ENCODE measurements at regions not wholly inside any gene's neighbourhood (a gene's known extent, or its start where the extent isn't known, plus 50 kb on each side); places are given as distances from the start of the nearest gene placed in this dataset.
A peak's percentile ranks its signal among the peaks of the same experiment; 100 is the strongest.

- no peak overlapping the region for H2AFZ ChIP-seq (ENCODE audit: low read length)
- H3K4me1 ChIP-seq (ENCODE audit: low read length) = no peaks in the 10 kb centered on the region
- no peaks in the 10 kb centered on the region for H3K36me3 ChIP-seq (ENCODE audit: insufficient read depth, low read length)
- no peak for DNase-seq
- H3K9ac ChIP-seq (ENCODE audit: low read length) = no peak overlapping the region
- H3K4me3 ChIP-seq (ENCODE audit: low read length) = no peak overlapping the region
- no peaks in the 10 kb centered on the region for H3K9me3 ChIP-seq (ENCODE audit: low read length)
- no peaks in the 10 kb centered on the region for H3K79me2 ChIP-seq (ENCODE audit: low read length)
- no peaks in the 10 kb centered on the region for H3K9me2 ChIP-seq (replicated peaks; ENCODE audit: insufficient read depth, low read length)
- no peaks in the 10 kb centered on the region for H4K20me1 ChIP-seq (ENCODE audit: insufficient read depth, low read depth, low read length)
- H3K27me3 ChIP-seq (ENCODE audit: low read length) = no peaks in the 10 kb centered on the region
- no peak overlapping the region for H3K4me2 ChIP-seq (ENCODE audit: low read depth, low read length, poor library complexity, severe bottlenecking)
- H3K27ac ChIP-seq (ENCODE audit: low read length) = no peak overlapping the region
Measured at GRCh38 chr5:67297376-67297775, 100.8 kb upstream of the CD180 start.

- Histone ChIP-seq H3K27ac (ENCODE audit: low read length) (no peak overlapping the region), H3K36me3 (ENCODE audit: insufficient read depth, low read length) (no peaks in the 10 kb centered on the region), H3K9me2 (replicated peaks; ENCODE audit: insufficient read depth, low read length) (no peaks in the 10 kb centered on the region), H3K4me3 (ENCODE audit: low read length) (no peak overlapping the region), H3K4me2 (ENCODE audit: low read depth, low read length, poor library complexity, severe bottlenecking) (no peak overlapping the region), H3K9ac (ENCODE audit: low read length) (no peak overlapping the region), H4K20me1 (ENCODE audit: insufficient read depth, low read depth, low read length) (no peaks in the 10 kb centered on the region), H3K4me1 (ENCODE audit: low read length) (no peaks in the 10 kb centered on the region), H3K9me3 (ENCODE audit: low read length) (no peaks in the 10 kb centered on the region), H3K79me2 (ENCODE audit: low read length) (no peaks in the 10 kb centered on the region), H3K27me3 (ENCODE audit: low read length) (no peaks in the 10 kb centered on the region), H2AFZ (ENCODE audit: low read length) (no peak overlapping the region)
- no peak for DNase-seq
Measured at GRCh38 chr5:67294266-67294938, 97.8 kb upstream of the CD180 start.

GRCh38 chr5:67293226-67293625, 96.6 kb upstream of the CD180 start:
- no peaks in the 10 kb centered on the region for H3K27me3 ChIP-seq (ENCODE audit: low read length)
- no peaks in the 10 kb centered on the region for H3K9me3 ChIP-seq (ENCODE audit: low read length)
- no peak overlapping the region for H3K4me3 ChIP-seq (ENCODE audit: low read length)
- no peaks in the 10 kb centered on the region for H3K36me3 ChIP-seq (ENCODE audit: insufficient read depth, low read length)
- H2AFZ ChIP-seq (ENCODE audit: low read length) = no peak overlapping the region
- no peak overlapping the region for H3K4me2 ChIP-seq (ENCODE audit: low read depth, low read length, poor library complexity, severe bottlenecking)
- H3K9me2 ChIP-seq (replicated peaks; ENCODE audit: insufficient read depth, low read length) = no peaks in the 10 kb centered on the region
- H4K20me1 ChIP-seq (ENCODE audit: insufficient read depth, low read depth, low read length) = no peaks in the 10 kb centered on the region
- no peak overlapping the region for H3K27ac ChIP-seq (ENCODE audit: low read length)
- H3K9ac ChIP-seq (ENCODE audit: low read length) = no peak overlapping the region
- H3K4me1 ChIP-seq (ENCODE audit: low read length) = no peaks in the 10 kb centered on the region
- no peaks in the 10 kb centered on the region for H3K79me2 ChIP-seq (ENCODE audit: low read length)
- peak; percentile 15 for DNase-seq

- Histone ChIP-seq H3K4me3 (ENCODE audit: low read length) (no peak overlapping the region), H3K79me2 (ENCODE audit: low read length) (no peaks in the 10 kb centered on the region), H3K27me3 (ENCODE audit: low read length) (no peaks in the 10 kb centered on the region), H3K27ac (ENCODE audit: low read length) (no peak overlapping the region), H3K36me3 (ENCODE audit: insufficient read depth, low read length) (no peaks in the 10 kb centered on the region), H3K9me3 (ENCODE audit: low read length) (no peaks in the 10 kb centered on the region), H3K9me2 (replicated peaks; ENCODE audit: insufficient read depth, low read length) (no peaks in the 10 kb centered on the region), H2AFZ (ENCODE audit: low read length) (no peak overlapping the region), H3K9ac (ENCODE audit: low read length) (no peak overlapping the region), H3K4me1 (ENCODE audit: low read length) (no peaks in the 10 kb centered on the region), H4K20me1 (ENCODE audit: insufficient read depth, low read depth, low read length) (no peaks in the 10 kb centered on the region), H3K4me2 (ENCODE audit: low read depth, low read length, poor library complexity, severe bottlenecking) (no peak overlapping the region)
- DNase-seq = peak; percentile 34
Measured at GRCh38 chr5:67292201-67292940, 95.8 kb upstream of the CD180 start.

GRCh38 chr5:67291671-67292070, 95.1 kb upstream of the CD180 start:
- no peaks in the 10 kb centered on the region for H3K9me2 ChIP-seq (replicated peaks; ENCODE audit: insufficient read depth, low read length)
- no peak overlapping the region for H3K4me3 ChIP-seq (ENCODE audit: low read length)
- H3K9ac ChIP-seq (ENCODE audit: low read length) = no peak overlapping the region
- H3K36me3 ChIP-seq (ENCODE audit: insufficient read depth, low read length) = no peaks in the 10 kb centered on the region
- DNase-seq = no peak
- H3K27ac ChIP-seq (ENCODE audit: low read length) = no peak overlapping the region
- H3K4me2 ChIP-seq (ENCODE audit: low read depth, low read length, poor library complexity, severe bottlenecking) = no peak overlapping the region
- no peaks in the 10 kb centered on the region for H3K9me3 ChIP-seq (ENCODE audit: low read length)
- no peaks in the 10 kb centered on the region for H3K79me2 ChIP-seq (ENCODE audit: low read length)
- H2AFZ ChIP-seq (ENCODE audit: low read length) = no peak overlapping the region
- H3K27me3 ChIP-seq (ENCODE audit: low read length) = no peaks in the 10 kb centered on the region
- no peaks in the 10 kb centered on the region for H4K20me1 ChIP-seq (ENCODE audit: insufficient read depth, low read depth, low read length)
- H3K4me1 ChIP-seq (ENCODE audit: low read length) = no peaks in the 10 kb centered on the region

- no peaks in the 10 kb centered on the region for H4K20me1 ChIP-seq (ENCODE audit: insufficient read depth, low read depth, low read length)
- DNase-seq = peak; percentile 4
- H3K9ac ChIP-seq (ENCODE audit: low read length) = no peak overlapping the region
- no peaks in the 10 kb centered on the region for H3K4me1 ChIP-seq (ENCODE audit: low read length)
- no peaks in the 10 kb centered on the region for H3K36me3 ChIP-seq (ENCODE audit: insufficient read depth, low read length)
- no peaks in the 10 kb centered on the region for H3K79me2 ChIP-seq (ENCODE audit: low read length)
- H3K4me2 ChIP-seq (ENCODE audit: low read depth, low read length, poor library complexity, severe bottlenecking) = no peak overlapping the region
- H3K9me3 ChIP-seq (ENCODE audit: low read length) = no peaks in the 10 kb centered on the region
- H3K27me3 ChIP-seq (ENCODE audit: low read length) = no peaks in the 10 kb centered on the region
- no peak overlapping the region for H3K4me3 ChIP-seq (ENCODE audit: low read length)
- H3K9me2 ChIP-seq (replicated peaks; ENCODE audit: insufficient read depth, low read length) = no peaks in the 10 kb centered on the region
- no peak overlapping the region for H2AFZ ChIP-seq (ENCODE audit: low read length)
- H3K27ac ChIP-seq (ENCODE audit: low read length) = no peak overlapping the region
Measured at GRCh38 chr5:67291066-67291465, 94.5 kb upstream of the CD180 start.

- H3K9ac ChIP-seq (ENCODE audit: low read length) = no peak overlapping the region
- no peaks in the 10 kb centered on the region for H3K36me3 ChIP-seq (ENCODE audit: insufficient read depth, low read length)
- H3K27me3 ChIP-seq (ENCODE audit: low read length) = no peaks in the 10 kb centered on the region
- H3K4me2 ChIP-seq (ENCODE audit: low read depth, low read length, poor library complexity, severe bottlenecking) = no peak overlapping the region
- no peak overlapping the region for H2AFZ ChIP-seq (ENCODE audit: low read length)
- no peaks in the 10 kb centered on the region for H4K20me1 ChIP-seq (ENCODE audit: insufficient read depth, low read depth, low read length)
- no peaks in the 10 kb centered on the region for H3K9me2 ChIP-seq (replicated peaks; ENCODE audit: insufficient read depth, low read length)
- no peaks in the 10 kb centered on the region for H3K4me1 ChIP-seq (ENCODE audit: low read length)
- no peaks in the 10 kb centered on the region for H3K79me2 ChIP-seq (ENCODE audit: low read length)
- H3K9me3 ChIP-seq (ENCODE audit: low read length) = no peaks in the 10 kb centered on the region
- H3K27ac ChIP-seq (ENCODE audit: low read length) = no peak overlapping the region
- no peak overlapping the region for H3K4me3 ChIP-seq (ENCODE audit: low read length)
- DNase-seq = no peak
Measured at GRCh38 chr5:67290655-67291054, 94.1 kb upstream of the CD180 start.

- Histone ChIP-seq H3K4me3 (ENCODE audit: low read length) (no peak overlapping the region), H3K36me3 (ENCODE audit: insufficient read depth, low read length) (no peaks in the 10 kb centered on the region), H2AFZ (ENCODE audit: low read length) (no peak overlapping the region), H3K27ac (ENCODE audit: low read length) (no peak overlapping the region), H3K79me2 (ENCODE audit: low read length) (no peaks in the 10 kb centered on the region), H3K4me2 (ENCODE audit: low read depth, low read length, poor library complexity, severe bottlenecking) (no peak overlapping the region), H3K4me1 (ENCODE audit: low read length) (no peaks in the 10 kb centered on the region), H3K27me3 (ENCODE audit: low read length) (no peaks in the 10 kb centered on the region), H3K9ac (ENCODE audit: low read length) (no peak overlapping the region), H3K9me2 (replicated peaks; ENCODE audit: insufficient read depth, low read length) (no peaks in the 10 kb centered on the region), H4K20me1 (ENCODE audit: insufficient read depth, low read depth, low read length) (no peaks in the 10 kb centered on the region), H3K9me3 (ENCODE audit: low read length) (no peaks in the 10 kb centered on the region)
- DNase-seq = no peak
Measured at GRCh38 chr5:67289763-67290521, 93.3 kb upstream of the CD180 start.
